Ascending aorta (tissue), 2 donors: ENCODE measurements at regions not wholly inside any gene's neighbourhood (a gene's known extent, or its start where the extent isn't known, plus 50 kb on each side); places are given as distances from the start of the nearest gene placed in this dataset.

ENCODE experiments used
- DNase-seq, 2 donors: peaks; one replicate each; pipeline ENCODE4 v3.0.0-alpha.2; 2019; ENCODE audit warnings: low spot score in 2 of 2
- H3K27ac ChIP-seq, 2 donors: fragments of 200-600 bp; sonication (generic); one replicate each; pipeline ENCODE4 v1.5.1; 2016 to 2017; ENCODE audit warnings: mild to moderate bottlenecking in 1 of 2
- H3K27me3 ChIP-seq: fragments of 200-600 bp; sonication (generic); one replicate; pipeline ENCODE4 v1.5.1; 2017
- H3K36me3 ChIP-seq, 2 donors: fragments of 200-600 bp; sonication (generic); one replicate each; pipeline ENCODE4 v1.5.1; 2016
- H3K4me1 ChIP-seq, 2 donors: fragments of 200-600 bp; sonication (generic); one replicate each; pipeline ENCODE4 v1.5.1; 2016 to 2017; ENCODE audit warnings: mild to moderate bottlenecking in 1 of 2
- H3K4me3 ChIP-seq, 2 donors: fragments of 200-600 bp; sonication (generic); one replicate each; pipeline ENCODE4 v1.5.1; 2016 to 2017; ENCODE audit warnings: mild to moderate bottlenecking in 1 of 2
- H3K9me3 ChIP-seq, 2 donors: fragments of 200-600 bp; sonication (generic); one replicate each; pipeline ENCODE4 v1.5.1; 2016
- intact Hi-C: fragments of 100-400 bp; cut with DNase I; formaldehyde crosslinking; loops from one replicate; pipeline ENCODE4 v1.15.1; 2023
- TF ChIP-seq, protein P1 (sequence below), 3 experiments: fragments of 200-600 bp in 2 of 3; fragments of 450-650 bp in 1 of 3; sonication (generic) in 2 of 3; IDR thresholded peaks; one replicate each; pipeline ENCODE4 v1.5.1; 2016 to 2019; ENCODE audit warnings: antibody characterized with exemption in 3 of 3, mild to moderate bottlenecking in 1 of 3, moderate library complexity in 1 of 3

DNA sequence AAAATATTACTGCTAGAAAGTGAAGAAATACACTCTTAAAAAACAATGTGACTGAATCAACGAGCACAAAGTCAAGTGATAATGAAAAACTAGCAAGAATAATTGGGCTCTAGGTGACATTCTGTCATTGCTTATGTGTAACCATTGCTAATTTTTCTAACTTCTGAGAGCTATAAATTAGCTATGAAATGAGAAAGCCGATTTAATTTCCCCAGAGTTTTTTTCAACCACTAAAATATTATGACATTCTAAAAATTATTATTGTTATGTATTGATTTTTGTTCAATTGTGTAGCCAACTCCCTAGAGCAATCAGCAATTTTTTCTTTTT is 458.6 kb upstream of the ATXN8OS start:
- intact Hi-C loops: no loop called here
- Histone ChIP-seq H3K27ac (no peak overlapping the region), H3K4me1 (no peaks in the 10 kb centered on the region), H3K4me3 (no peak overlapping the region), H3K27me3 (no peaks in the 10 kb centered on the region), H3K9me3 (no peaks in the 10 kb centered on the region), H3K36me3 (no peaks in the 10 kb centered on the region)
- TF ChIP-seq, protein P1, sequence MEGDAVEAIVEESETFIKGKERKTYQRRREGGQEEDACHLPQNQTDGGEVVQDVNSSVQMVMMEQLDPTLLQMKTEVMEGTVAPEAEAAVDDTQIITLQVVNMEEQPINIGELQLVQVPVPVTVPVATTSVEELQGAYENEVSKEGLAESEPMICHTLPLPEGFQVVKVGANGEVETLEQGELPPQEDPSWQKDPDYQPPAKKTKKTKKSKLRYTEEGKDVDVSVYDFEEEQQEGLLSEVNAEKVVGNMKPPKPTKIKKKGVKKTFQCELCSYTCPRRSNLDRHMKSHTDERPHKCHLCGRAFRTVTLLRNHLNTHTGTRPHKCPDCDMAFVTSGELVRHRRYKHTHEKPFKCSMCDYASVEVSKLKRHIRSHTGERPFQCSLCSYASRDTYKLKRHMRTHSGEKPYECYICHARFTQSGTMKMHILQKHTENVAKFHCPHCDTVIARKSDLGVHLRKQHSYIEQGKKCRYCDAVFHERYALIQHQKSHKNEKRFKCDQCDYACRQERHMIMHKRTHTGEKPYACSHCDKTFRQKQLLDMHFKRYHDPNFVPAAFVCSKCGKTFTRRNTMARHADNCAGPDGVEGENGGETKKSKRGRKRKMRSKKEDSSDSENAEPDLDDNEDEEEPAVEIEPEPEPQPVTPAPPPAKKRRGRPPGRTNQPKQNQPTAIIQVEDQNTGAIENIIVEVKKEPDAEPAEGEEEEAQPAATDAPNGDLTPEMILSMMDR (IDR thresholded peaks at IDR 0.05): no peak
- no peak for DNase-seq

DNA sequence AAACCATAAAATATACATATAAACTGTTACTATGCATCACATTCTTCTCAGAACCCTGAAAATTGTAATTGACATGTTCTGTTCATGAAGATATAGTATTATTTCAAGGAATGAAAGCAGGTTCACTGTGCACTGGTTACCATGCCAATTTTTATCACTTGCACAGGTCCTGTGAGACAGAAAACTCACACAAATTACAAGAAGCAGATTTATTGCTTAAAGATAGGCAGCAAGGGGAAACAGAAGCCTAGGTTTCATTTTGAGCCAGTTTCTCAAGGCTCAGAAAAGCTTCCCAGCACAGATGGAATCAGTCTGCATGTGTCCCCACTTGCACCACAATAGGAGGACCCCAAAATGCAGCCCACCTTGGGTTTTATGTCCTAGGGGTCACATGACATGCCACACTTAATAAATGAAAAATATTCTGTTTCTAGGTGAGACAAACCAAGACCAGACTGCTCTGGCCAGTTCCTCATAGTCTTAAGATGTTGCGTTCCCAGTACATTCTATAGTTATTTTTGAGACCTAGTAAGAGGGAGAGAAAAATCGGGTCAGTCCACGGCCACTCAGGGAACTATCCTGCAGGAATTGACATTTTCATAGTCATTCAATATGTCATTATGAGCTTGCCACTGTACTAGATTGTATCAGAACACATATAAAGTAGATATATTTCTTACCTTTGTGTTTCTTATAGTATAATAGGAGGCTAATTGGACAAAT is 459.1 kb upstream of the ATXN8OS start:
- TF ChIP-seq, protein P1 (IDR thresholded peaks at IDR 0.05): no peak
- Histone ChIP-seq H3K27me3 (no peaks in the 10 kb centered on the region), H3K4me1 (no peaks in the 10 kb centered on the region), H3K9me3 (no peaks in the 10 kb centered on the region), H3K27ac (no peak overlapping the region), H3K4me3 (no peak overlapping the region), H3K36me3 (no peaks in the 10 kb centered on the region)
- no peak for DNase-seq
- intact Hi-C loops: no loop called here

DNA sequence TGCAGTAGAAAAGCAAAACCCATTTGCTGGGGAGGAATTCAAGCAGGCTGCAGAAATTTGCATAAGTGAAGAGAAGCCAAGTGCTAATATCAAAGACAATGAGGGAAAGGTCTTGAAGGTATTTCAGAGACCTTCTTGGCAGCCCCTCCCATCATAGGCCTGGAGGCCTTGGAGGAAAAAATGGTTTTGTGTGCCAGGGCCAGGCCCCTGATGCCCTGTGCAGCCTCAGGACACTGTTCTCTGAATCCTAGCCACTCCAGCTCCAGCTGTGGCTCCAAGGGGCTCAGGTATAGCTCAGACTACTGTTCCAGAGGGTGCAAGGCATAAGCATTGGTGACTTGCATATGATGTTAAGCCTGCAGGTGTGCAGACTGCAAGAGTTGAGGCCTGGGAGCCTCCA is 463.2 kb upstream of the ATXN8OS start:
- Histone ChIP-seq H3K27ac (no peak overlapping the region), H3K4me3 (no peak overlapping the region), H3K4me1 (no peaks in the 10 kb centered on the region), H3K9me3 (no peaks in the 10 kb centered on the region), H3K27me3 (no peaks in the 10 kb centered on the region), H3K36me3 (no peaks in the 10 kb centered on the region)
- DNase-seq: no peak
- intact Hi-C loops: no loop called here
- TF ChIP-seq, protein P1 (IDR thresholded peaks at IDR 0.05): no peak

DNA sequence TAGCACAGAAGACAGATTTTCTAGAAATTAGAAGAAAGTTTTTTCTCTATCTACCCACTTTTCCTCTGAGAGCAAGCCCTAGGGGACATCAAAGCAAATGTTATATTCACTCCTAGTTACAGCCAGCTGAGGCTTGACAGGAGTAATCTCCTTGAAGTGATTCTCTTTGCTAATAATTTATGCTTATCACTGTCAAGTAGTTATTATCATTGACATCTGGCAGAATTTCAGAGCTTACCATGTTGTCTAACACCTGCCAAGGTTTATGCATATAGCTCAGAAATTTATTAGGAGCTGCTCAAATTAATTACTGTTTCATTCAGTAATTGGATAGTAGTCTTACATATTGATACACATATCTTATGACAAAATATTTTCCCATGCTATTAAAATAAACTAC is 465.9 kb upstream of the ATXN8OS start:
- DNase-seq: no peak
- Histone ChIP-seq H3K9me3 (no peaks in the 10 kb centered on the region), H3K27ac (no peak overlapping the region), H3K27me3 (no peaks in the 10 kb centered on the region), H3K36me3 (no peaks in the 10 kb centered on the region), H3K4me3 (no peak overlapping the region), H3K4me1 (no peaks in the 10 kb centered on the region)
- TF ChIP-seq, protein P1 (IDR thresholded peaks at IDR 0.05): no peak
- intact Hi-C loops: no loop called here

DNA sequence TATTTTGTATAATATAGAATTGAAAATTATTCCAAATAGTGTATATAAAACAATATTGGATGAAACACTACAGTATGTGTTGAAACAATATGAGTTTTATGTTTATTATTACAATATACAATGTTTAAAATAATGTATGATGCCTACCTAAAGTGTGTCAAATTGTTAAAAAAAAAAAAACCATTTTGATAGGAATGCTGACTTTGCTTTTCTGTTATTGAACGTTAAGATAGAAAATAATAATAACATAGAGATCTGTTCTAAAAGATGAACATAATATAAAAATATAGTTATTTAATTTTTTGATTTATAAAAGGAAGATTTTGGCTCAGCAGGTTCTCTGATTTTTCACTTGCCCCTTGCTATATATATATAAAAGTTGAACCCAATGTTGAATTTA is 474.6 kb upstream of the ATXN8OS start:
- intact Hi-C loops: no loop called here
- no peak for DNase-seq
- Histone ChIP-seq H3K4me1 (no peaks in the 10 kb centered on the region), H3K9me3 (no peaks in the 10 kb centered on the region), H3K4me3 (no peak overlapping the region), H3K36me3 (no peaks in the 10 kb centered on the region), H3K27me3 (no peaks in the 10 kb centered on the region), H3K27ac (no peak overlapping the region)
- TF ChIP-seq, protein P1 (IDR thresholded peaks at IDR 0.05): no peak

DNA sequence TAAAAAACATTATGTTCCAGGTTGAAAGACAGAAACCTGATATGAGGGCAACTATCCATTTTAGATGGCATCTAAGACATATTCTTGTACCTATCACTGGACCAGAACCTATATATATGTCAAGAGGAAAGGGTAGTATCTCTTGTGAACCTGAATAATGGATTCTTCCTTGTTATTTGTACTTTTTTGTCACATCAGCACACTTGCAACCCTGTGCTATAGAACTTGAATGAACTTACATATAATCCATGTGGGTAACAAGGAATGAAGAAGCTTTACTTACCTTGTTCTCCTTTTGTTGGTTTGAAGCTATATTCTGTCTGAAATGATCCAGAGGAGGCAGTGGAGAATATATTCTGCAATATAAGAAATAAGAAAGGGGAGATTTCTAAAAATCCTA is 483.7 kb upstream of the ATXN8OS start:
- Histone ChIP-seq H3K9me3 (no peaks in the 10 kb centered on the region), H3K4me3 (no peak overlapping the region), H3K36me3 (no peaks in the 10 kb centered on the region), H3K27me3 (no peaks in the 10 kb centered on the region), H3K4me1 (no peaks in the 10 kb centered on the region), H3K27ac (no peak overlapping the region)
- intact Hi-C loops: no loop called here
- DNase-seq: no peak
- TF ChIP-seq, protein P1 (IDR thresholded peaks at IDR 0.05): no peak
